Ramos (cell line): ENCODE measurements at regions not wholly inside any gene's neighbourhood (a gene's known extent, or its start where the extent isn't known, plus 50 kb on each side); places are given as distances from the start of the nearest gene placed in this dataset.
"Not testable (repeated sequence)": the region's sequence is repeated elsewhere in the genome, so short reads cannot be mapped to it uniquely, and the experiment has no call there.

Source experiments
- in situ Hi-C: fragments of 300-500 bp; cut with MboI; formaldehyde crosslinking; loops from one replicate; pipeline ENCODE4 v1.14.3; 2022; ENCODE audit warnings: low sequenced_read_pairs; ENCODE audit not compliant: unreplicated experiment

- in situ Hi-C loops, result loop anchor here (25.0 kb wide), 1 partner anchor 495 kb away; no protein-coding TSS in a partner anchor
These were observed 99.5 kb downstream of the CD83 start for GRCh38 chr6:14216946-14217684.

- in situ Hi-C loops, result loop anchor here (25.0 kb wide), 1 partner anchor 494 kb away; no protein-coding TSS in a partner anchor
These were observed 100.4 kb downstream of the CD83 start for GRCh38 chr6:14217728-14218518.

GRCh38 chr6:14218519-14218800, 100.9 kb downstream of the CD83 start:
- in situ Hi-C loops, result loop anchor here (25.0 kb wide), 1 partner anchor 494 kb away; no protein-coding TSS in a partner anchor

GRCh38 chr6:14221564-14222279, 104.2 kb downstream of the CD83 start:
- in situ Hi-C loops, result loop anchor here (25.0 kb wide), 1 partner anchor 491 kb away; no protein-coding TSS in a partner anchor

GRCh38 chr6:14222956-14223355, 105.4 kb downstream of the CD83 start:
- in situ Hi-C loops, result loop anchor here (25.0 kb wide), 1 partner anchor 489 kb away; no protein-coding TSS in a partner anchor

GRCh38 chr6:14224359-14225103, 107.0 kb downstream of the CD83 start:
- in situ Hi-C loops, result loop anchor here (25.0 kb wide), 1 partner anchor 488 kb away; no protein-coding TSS in a partner anchor

GRCh38 chr6:14226051-14226660, 108.6 kb downstream of the CD83 start:
- in situ Hi-C loops, result no loop called here

- in situ Hi-C loops, result no loop called here
These were observed 111.0 kb downstream of the CD83 start for GRCh38 chr6:14228571-14228970.

GRCh38 chr6:14231071-14231483, 113.5 kb downstream of the CD83 start:
- in situ Hi-C loops, result no loop called here

GRCh38 chr6:14231501-14232280, 114.1 kb downstream of the CD83 start:
- in situ Hi-C loops, result no loop called here

- in situ Hi-C loops, result no loop called here
These were observed 115.3 kb downstream of the CD83 start for GRCh38 chr6:14232889-14233288.

- in situ Hi-C loops, result no loop called here
These were observed 118.2 kb downstream of the CD83 start for GRCh38 chr6:14235653-14236356.

- in situ Hi-C loops, result no loop called here
These were observed 121.5 kb downstream of the CD83 start for GRCh38 chr6:14239097-14239496.

- in situ Hi-C loops, result no loop called here
These were observed 123.0 kb downstream of the CD83 start for GRCh38 chr6:14240411-14241166.

- in situ Hi-C loops, result no loop called here
These were observed 123.9 kb downstream of the CD83 start for GRCh38 chr6:14241255-14242070.

GRCh38 chr6:14242912-14243311, 125.3 kb downstream of the CD83 start:
- in situ Hi-C loops, result not testable (repeated sequence)

- in situ Hi-C loops, result no loop called here
These were observed 126.0 kb downstream of the CD83 start for GRCh38 chr6:14243597-14243996.
